H1 (cell line): ENCODE measurements at regions not wholly inside any gene's neighbourhood (a gene's known extent, or its start where the extent isn't known, plus 50 kb on each side); places are given as distances from the start of the nearest gene placed in this dataset.

Source experiments
- CTCF ChIA-PET: fragments of 300-600 bp; sonication (Branson Sonifier 250); formaldehyde crosslinking; loops from one replicate; lab custom pipeline; 2021; ENCODE audit not compliant: partially characterized antibody; lab: Charles Lee
- POLR2A ChIA-PET: fragments of 300-600 bp; sonication (Branson Sonifier 250); formaldehyde crosslinking; loops from one replicate; lab custom pipeline; 2021; ENCODE audit warnings: inconsistent platforms; ENCODE audit not compliant: partially characterized antibody; lab: Charles Lee
- DNase-seq, 2 experiments: peaks; one replicate each; pipeline versions ENCODE4 v3.0.0 to v3.0.0-alpha.2; 2010 to 2022; ENCODE audit warnings: low spot score in 2 of 2, low read depth in 1 of 2, mixed read lengths in 1 of 2
- FAIRE-seq: peaks from 2 replicates; lab custom pipeline; 2011; peaks lifted over from hg19 to GRCh38; lab: Jason Lieb, UNC
- H2AFZ ChIP-seq: 2 replicates; pipeline ENCODE4 v1.8.1; 2012; ENCODE audit warnings: low read length, inconsistent platforms
- H2AK5ac ChIP-seq: 2 replicates; pipeline ENCODE4 v1.6.1; 2013; ENCODE audit warnings: low read depth, low read length
- H2BK120ac ChIP-seq: replicated peaks from 2 replicates; pipeline ENCODE3; 2013; ENCODE audit warnings: low read depth, low read length, inconsistent platforms
- H2BK12ac ChIP-seq: 2 replicates; pipeline ENCODE4 v1.6.1; 2013; ENCODE audit warnings: low read depth, low read length
- H2BK15ac ChIP-seq: 2 replicates; pipeline ENCODE4 v1.6.1; 2013; ENCODE audit warnings: low read length
- H2BK20ac ChIP-seq: 2 replicates; pipeline ENCODE4 v1.6.1; 2013; ENCODE audit warnings: low read length
- H2BK5ac ChIP-seq: 2 replicates; pipeline ENCODE4 v1.6.1; 2013; ENCODE audit warnings: low read depth, low read length
- H3K14ac ChIP-seq: 2 replicates; pipeline ENCODE4 v1.6.1; 2013; ENCODE audit warnings: inconsistent platforms; ENCODE audit not compliant: insufficient read length
- H3K18ac ChIP-seq: 2 replicates; pipeline ENCODE4 v1.6.1; 2013; ENCODE audit warnings: low read length; ENCODE audit errors: extremely low read depth
- H3K23ac ChIP-seq: 2 replicates; pipeline ENCODE4 v1.6.1; 2013; ENCODE audit warnings: inconsistent platforms; ENCODE audit not compliant: insufficient read length
- H3K23me2 ChIP-seq: 2 replicates; pipeline ENCODE4 v1.6.1; 2013; ENCODE audit warnings: low read depth, low read length
- H3K27ac ChIP-seq: 2 replicates; pipeline ENCODE4 v1.6.1; 2011; ENCODE audit warnings: low read depth, low read length, inconsistent platforms
- H3K27me3 ChIP-seq, 4 experiments: replicated peaks in 1 of 4; 1 replicate in 1 of 4; 2 replicates in 3 of 4; pipeline versions ENCODE4 v1.6.1 to v1.8.1; 2011 to 2013; ENCODE audit warnings: low read length in 3 of 4, mild to moderate bottlenecking in 3 of 4, inconsistent platforms in 2 of 4, mixed read lengths in 2 of 4, moderate library complexity in 1 of 4; ENCODE audit not compliant: control insufficient read depth in 3 of 4, insufficient read depth in 3 of 4; ENCODE audit errors: extremely low read depth in 1 of 4
- H3K36me3 ChIP-seq, 4 experiments: 2 replicates each; pipeline versions ENCODE4 v1.6.1 to v1.8.1; 2011 to 2013; ENCODE audit warnings: mild to moderate bottlenecking in 4 of 4, low read length in 3 of 4, moderate library complexity in 2 of 4, control low read depth in 1 of 4, inconsistent platforms in 1 of 4; ENCODE audit not compliant: insufficient read depth in 4 of 4, control insufficient read depth in 2 of 4
- H3K4ac ChIP-seq: replicated peaks from 2 replicates; pipeline ENCODE3; 2013; ENCODE audit warnings: low read length, low read depth, mixed read lengths, inconsistent platforms; ENCODE audit not compliant: insufficient read length
- H3K4me1 ChIP-seq, 4 experiments: replicated peaks in 1 of 4; 1 replicate in 1 of 4; 2 replicates in 3 of 4; pipeline versions ENCODE4 v1.6.1 to v1.8.1; 2011 to 2013; ENCODE audit warnings: low read length in 3 of 4, inconsistent platforms in 2 of 4, mixed read lengths in 1 of 4; ENCODE audit not compliant: insufficient read depth in 4 of 4, control insufficient read depth in 3 of 4
- H3K4me2 ChIP-seq, 2 experiments: 2 replicates each; pipeline versions ENCODE4 v1.6.1 to v1.8.1; 2011 to 2013; ENCODE audit warnings: low read depth in 2 of 2, low read length in 2 of 2, control low read depth in 1 of 2, inconsistent platforms in 1 of 2, mild to moderate bottlenecking in 1 of 2; ENCODE audit not compliant: insufficient read depth in 1 of 2
- H3K4me3 ChIP-seq, 4 experiments: fragments of 200-600, 300-600 bp in 1 of 4; sonication (generic), shearing (Covaris generic), sonication (Bioruptor Twin) in 1 of 4; 2 replicates each; pipeline versions ENCODE4 v1.5.1 to v1.8.1; 2011 to 2016; ENCODE audit warnings: low read length in 4 of 4, low read depth in 3 of 4, control low read depth in 2 of 4, inconsistent platforms in 2 of 4, mild to moderate bottlenecking in 2 of 4, mixed read lengths in 1 of 4, moderate library complexity in 1 of 4; ENCODE audit not compliant: insufficient read depth in 2 of 4; ENCODE audit errors: extremely low read depth in 1 of 4
- H3K56ac ChIP-seq: replicated peaks from 2 replicates; pipeline ENCODE3; 2013; ENCODE audit warnings: low read depth, mild to moderate bottlenecking, mixed read lengths, low read length, inconsistent platforms; ENCODE audit not compliant: insufficient read length
- H3K79me1 ChIP-seq: 2 replicates; pipeline ENCODE4 v1.6.1; 2013; ENCODE audit warnings: low read depth, low read length, control low read depth
- H3K79me2 ChIP-seq, 2 experiments: 2 replicates each; pipeline versions ENCODE4 v1.6.1 to v1.8.1; 2012 to 2013; ENCODE audit warnings: low read length in 2 of 2, mild to moderate bottlenecking in 2 of 2, inconsistent platforms in 1 of 2; ENCODE audit not compliant: insufficient read depth in 2 of 2, control insufficient read depth in 1 of 2
- H3K9ac ChIP-seq, 4 experiments: replicated peaks in 1 of 4; 1 replicate in 1 of 4; 2 replicates in 3 of 4; pipeline versions ENCODE4 v1.6.1 to v1.8.1; 2011 to 2013; ENCODE audit warnings: low read depth in 3 of 4, low read length in 3 of 4, control low read depth in 2 of 4, mild to moderate bottlenecking in 2 of 4, moderate library complexity in 2 of 4, inconsistent platforms in 1 of 4; ENCODE audit errors: extremely low read depth in 1 of 4
- H3K9me3 ChIP-seq, 2 experiments: 2 replicates each; pipeline versions ENCODE4 v1.6.1 to v1.8.1; 2012 to 2013; ENCODE audit warnings: mild to moderate bottlenecking in 2 of 2, moderate library complexity in 2 of 2, control low read depth in 1 of 2, inconsistent platforms in 1 of 2, low read depth in 1 of 2, low read length in 1 of 2, mixed read lengths in 1 of 2; ENCODE audit not compliant: insufficient read depth in 2 of 2
- H4K20me1 ChIP-seq, 2 experiments: replicated peaks in 1 of 2; 2 replicates each; pipeline versions ENCODE3 to v1.8.1; 2011 to 2013; ENCODE audit warnings: inconsistent platforms in 2 of 2, low read length in 2 of 2, mild to moderate bottlenecking in 1 of 2; ENCODE audit not compliant: insufficient read depth in 2 of 2, control insufficient read depth in 1 of 2
- H4K5ac ChIP-seq: 2 replicates; pipeline ENCODE4 v1.6.1; 2013; ENCODE audit warnings: low read length, low read depth, mixed read lengths, inconsistent platforms; ENCODE audit not compliant: insufficient read length
- H4K8ac ChIP-seq: 2 replicates; pipeline ENCODE4 v1.8.0; 2013; ENCODE audit warnings: mild to moderate bottlenecking, moderate library complexity, low read length, inconsistent platforms; ENCODE audit not compliant: insufficient read depth; ENCODE audit errors: extremely low read depth
- H4K91ac ChIP-seq: replicated peaks from 2 replicates; pipeline ENCODE3; 2013; ENCODE audit warnings: low read length, mixed read lengths, inconsistent platforms; ENCODE audit not compliant: insufficient read length
- BACH1 ChIP-seq: IDR thresholded peaks from 2 replicates; pipeline ENCODE4 v1.6.1; 2012; ENCODE audit warnings: low read length, improper control_type of control experiment
- CHD2 ChIP-seq: IDR thresholded peaks from 2 replicates; pipeline ENCODE4 v1.6.1; 2012; ENCODE audit warnings: low read length, improper control_type of control experiment
- CREB1 ChIP-seq: IDR thresholded peaks from 2 replicates; pipeline ENCODE4 v1.6.1; 2012; ENCODE audit warnings: inconsistent platforms
- FOSL1 ChIP-seq: IDR thresholded peaks from 2 replicates; pipeline ENCODE4 v1.6.1; 2011; ENCODE audit warnings: mild to moderate bottlenecking, low read depth, low read length, moderate library complexity; ENCODE audit not compliant: insufficient read depth
- KDM1A ChIP-seq: fragments of 200-600, 300-600 bp; sonication (generic); IDR thresholded peaks from 2 replicates; pipeline ENCODE4 v1.7.1; 2016; ENCODE audit warnings: mild to moderate bottlenecking, low read length, borderline replicate concordance
- YY1 ChIP-seq: IDR thresholded peaks from 2 replicates; pipeline ENCODE4 v1.6.1; 2011; ENCODE audit warnings: low read depth, mild to moderate bottlenecking, low read length
- WGBS, 2 experiments: shearing (Covaris generic) in 1 of 2; methylation state at CpG; one replicate each; pipeline versions ENCODE4 v1.1.6 to v1.1.7; 2013 to 2015; ENCODE audit warnings: low lambda C conversion rate in 2 of 2, mixed read lengths in 2 of 2, inconsistent platforms in 1 of 2, low coverage in 1 of 2, missing lambda C conversion rate in 1 of 2; ENCODE audit not compliant: insufficient replicate concordance in 2 of 2, insufficient coverage in 1 of 2, insufficient read length in 1 of 2; ENCODE audit errors: extremely low coverage in 1 of 2, missing lambda C conversion rate in 1 of 2; 5-methylcytosine and 5-hydroxymethylcytosine counted together
- TF ChIP-seq, protein P1 (sequence below): IDR thresholded peaks from 2 replicates; pipeline ENCODE4 v1.6.1; 2012; ENCODE audit warnings: low read length, inconsistent platforms

DNA sequence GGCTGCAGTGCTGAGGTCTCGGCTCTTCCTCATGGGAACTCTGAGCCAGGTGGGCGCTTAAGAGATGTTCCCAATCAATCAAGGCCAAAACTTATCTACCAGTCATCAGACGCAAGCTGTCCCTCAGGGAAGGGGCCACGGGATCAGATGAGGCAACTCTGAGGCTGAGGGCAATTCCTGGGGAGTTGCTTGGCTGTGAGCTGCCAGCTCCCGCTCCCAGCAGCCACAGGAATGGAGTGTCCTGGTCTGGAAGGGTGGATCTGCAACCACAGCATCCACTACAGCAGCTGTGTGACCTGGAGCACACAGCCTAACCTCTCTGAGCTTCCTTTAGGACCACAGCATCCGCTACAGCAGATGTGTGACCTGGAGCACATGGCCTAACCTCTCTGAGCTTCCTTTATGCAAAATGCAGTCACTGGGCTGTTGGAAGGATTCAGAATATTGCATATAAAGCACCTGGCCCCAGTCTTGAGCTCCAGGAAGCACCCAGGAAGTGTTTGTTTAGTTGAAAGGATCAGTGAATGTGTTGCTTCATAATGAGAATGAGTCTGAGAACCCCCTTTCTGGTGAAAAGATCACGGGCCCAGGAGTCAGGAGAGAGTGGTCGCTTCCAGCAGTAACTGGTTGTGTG, 60.9 kb downstream of the TFAP2C start:
- Histone ChIP-seq H2BK15ac (peak overlapping the region; percentile 99; the same call in 1 of the 2 replicates), H3K23ac (no peak overlapping the region), H3K27ac (no peak overlapping the region), H4K91ac (no peak overlapping the region), H3K4me3 (no peak overlapping the region), H3K4me2 (no peak overlapping the region), H3K56ac (no peak overlapping the region), H2BK5ac (no peak overlapping the region), H2AK5ac (0 out of 2 replicates have a peak overlapping the region, but pooled peaks have one; percentile 24), H3K4me1 (peaks cover 5 to 12% (median 9%) of the 10 kb centered on the region in 4 experiments), H2BK120ac (no peak overlapping the region), H3K14ac (no peak overlapping the region), H4K20me1 (no peaks in the 10 kb centered on the region), H3K79me2 (no peaks in the 10 kb centered on the region)
- no peak for FAIRE-seq
- TF ChIP-seq BACH1 (no peak), FOSL1 (no peak), YY1 (no peak), CHD2 (no peak), KDM1A (no peak), CREB1 (no peak)
- TF ChIP-seq, protein P1, sequence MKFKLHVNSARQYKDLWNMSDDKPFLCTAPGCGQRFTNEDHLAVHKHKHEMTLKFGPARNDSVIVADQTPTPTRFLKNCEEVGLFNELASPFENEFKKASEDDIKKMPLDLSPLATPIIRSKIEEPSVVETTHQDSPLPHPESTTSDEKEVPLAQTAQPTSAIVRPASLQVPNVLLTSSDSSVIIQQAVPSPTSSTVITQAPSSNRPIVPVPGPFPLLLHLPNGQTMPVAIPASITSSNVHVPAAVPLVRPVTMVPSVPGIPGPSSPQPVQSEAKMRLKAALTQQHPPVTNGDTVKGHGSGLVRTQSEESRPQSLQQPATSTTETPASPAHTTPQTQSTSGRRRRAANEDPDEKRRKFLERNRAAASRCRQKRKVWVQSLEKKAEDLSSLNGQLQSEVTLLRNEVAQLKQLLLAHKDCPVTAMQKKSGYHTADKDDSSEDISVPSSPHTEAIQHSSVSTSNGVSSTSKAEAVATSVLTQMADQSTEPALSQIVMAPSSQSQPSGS, result no peak
- TF ChIP-seq, all 59 proteins: peak for 0
- H4K5ac ChIP-seq, result no peak overlapping the region
- H3K23me2 ChIP-seq, result no peaks in the 10 kb centered on the region
- H2AFZ ChIP-seq, result peak overlapping the region; percentile 46; the same call in 1 of the 2 replicates
- no peaks in the 10 kb centered on the region for H3K79me1 ChIP-seq
- 0 out of 2 replicates have a peak overlapping the region, but pooled peaks have one; percentile 9 for H3K18ac ChIP-seq
- H3K27me3 ChIP-seq, result no peaks in the 10 kb centered on the region
- H3K9me3 ChIP-seq, result no peaks in the 10 kb centered on the region
- H3K9ac ChIP-seq, result no peak overlapping the region
- 85% methylated on average over 8 of the region's 8 CpGs; no CpG with 5 or more reads in 1 of the 2 experiments for WGBS, 2 experiments
- no peak overlapping the region for H3K4ac ChIP-seq
- CTCF ChIA-PET, result interaction anchor here (0.6 to 3.1 kb wide), 10 partner anchors 9 to 291 kb away, joined by 3 to 11 read pairs (median 3); partner anchors contain the start of gene TFAP2C
- H2BK12ac ChIP-seq, result peak overlapping the region; percentile 60; the same call in 1 of the 2 replicates
- no peak for DNase-seq
- no peak overlapping the region; the same call in 1 of the 2 replicates for H4K8ac ChIP-seq
- 0 out of 2 replicates have a peak overlapping the region, but pooled peaks have one; percentile 77 for H2BK20ac ChIP-seq
- no peaks in the 10 kb centered on the region for H3K36me3 ChIP-seq
- POLR2A ChIA-PET, result interaction anchor here (1.2 to 1.8 kb wide), 3 partner anchors 13 to 45 kb away, joined by 3 to 5 read pairs (median 4); no protein-coding TSS in a partner anchor
